ENCODE measurements at regions not wholly inside any gene's neighbourhood (a gene's known extent, or its start where the extent isn't known, plus 50 kb on each side); places are given as distances from the start of the nearest gene placed in this dataset.

GRCh38 chr13:72284791-72285190 is 417.8 kb upstream of the DACH1 start:
- no peaks in the 10 kb centered on the region for H4K20me1 ChIP-seq (ENCODE audit: insufficient read depth, low read length)
- no peaks in the 10 kb centered on the region for H3K27me3 ChIP-seq (ENCODE audit: control insufficient read depth in 1 of 2, insufficient read depth in 2 of 2, low read length in 2 of 2)
- no peak overlapping the region for H3K4me2 ChIP-seq (ENCODE audit: low read depth, low read length)
- intact Hi-C loops (cut with micrococcal nuclease; ENCODE audit: unreplicated experiment) = no loop called here
- H3K9ac ChIP-seq (ENCODE audit: insufficient read depth, low read depth, low read length) = no peak overlapping the region
- no TSS peak for BruUV-seq (replicated peaks)
- no peak overlapping the region for H2AFZ ChIP-seq (ENCODE audit: low read length)
- DNase-seq (ENCODE audit: low spot score) = no peak
- no peak for ATAC-seq
- ChIA-PET CTCF (ENCODE audit: low intra/inter-chr PET ratio, low total read pairs) (no interaction called here), POLR2A (no interaction called here)
- H3K79me2 ChIP-seq (ENCODE audit: insufficient read depth, low read length) = no peaks in the 10 kb centered on the region
- H3K36me3 ChIP-seq (replicated peaks in 1 of 2; ENCODE audit: control insufficient read depth in 1 of 2, insufficient read depth in 2 of 2, low read length in 2 of 2) = no peaks in the 10 kb centered on the region
- TF ChIP-seq ZNF672 (CRISPR knock-in tag; IDR thresholded peaks at IDR 0.05) = no peak
- no peak for TF ChIP-seq ZNF543 (CRISPR knock-in tag; IDR thresholded peaks at IDR 0.05)
- no peak for TF ChIP-seq PHF20 (CRISPR knock-in tag; IDR thresholded peaks at IDR 0.05)
- no peak for TF ChIP-seq HMG20A (CRISPR knock-in tag; IDR thresholded peaks at IDR 0.05; ENCODE audit: borderline replicate concordance)
- no peak for TF ChIP-seq HNRNPK (IDR thresholded peaks at IDR 0.05; ENCODE audit: low read depth, low read length, poor library complexity, severe bottlenecking)
- TF ChIP-seq RARG (CRISPR knock-in tag; IDR thresholded peaks at IDR 0.05; ENCODE audit: low read depth) = no peak
- no peak for TF ChIP-seq ZFP41 (CRISPR knock-in tag; IDR thresholded peaks at IDR 0.05; ENCODE audit: borderline replicate concordance)
- TF ChIP-seq RFX5 (IDR thresholded peaks at IDR 0.05; ENCODE audit: low read depth, low read length) = no peak
- TF ChIP-seq IKZF5 (CRISPR knock-in tag; IDR thresholded peaks at IDR 0.05) = no peak
- TF ChIP-seq PHF5A (CRISPR knock-in tag; IDR thresholded peaks at IDR 0.05; ENCODE audit: low read depth, unreplicated experiment) = no peak
- no peak for TF ChIP-seq NFKBIZ (CRISPR knock-in tag; IDR thresholded peaks at IDR 0.05)
- H3K9me3 ChIP-seq (ENCODE audit: low read length) = no peaks in the 10 kb centered on the region; the same call in 1 of the 2 replicates
- in situ Hi-C loops (cut with HindIII; ENCODE audit: extremely low pct_ligation_motif_present, low pct_unique_long_range_greater_than_20kb) = no loop called here
- H3K4me3 ChIP-seq (replicated peaks in 1 of 3; ENCODE audit: insufficient read depth in 1 of 3, low read depth in 2 of 3, low read length in 3 of 3) = no peak overlapping the region
- no peak overlapping the region for H3K27ac ChIP-seq (ENCODE audit: extremely low read length, insufficient read depth, low read length)
- FAIRE-seq = no peak
- WGBS (ENCODE audit: low lambda C conversion rate) = 2% methylated on average over 2 of the region's 2 CpGs
- H3K4me1 ChIP-seq (ENCODE audit: insufficient read depth, low read length) = no peaks in the 10 kb centered on the region
